AG04450 (cell line): ENCODE measurements at regions not wholly inside any gene's neighbourhood (a gene's known extent, or its start where the extent isn't known, plus 50 kb on each side); places are given as distances from the start of the nearest gene placed in this dataset.
"Not testable (repeated sequence)": the region's sequence is repeated elsewhere in the genome, so short reads cannot be mapped to it uniquely, and the experiment has no call there.

Experiments
- CTCF ChIA-PET: fragments of 300-600, 350-600 bp; formaldehyde crosslinking; extraction: SDS; loops from one replicate; lab custom pipeline; 2022; ENCODE audit warnings: antibody characterized with exemption, inconsistent platforms; lab: Charles Lee
- POLR2A ChIA-PET: fragments of 350-600 bp; formaldehyde crosslinking; extraction: SDS; loops from one replicate; lab custom pipeline; 2021; ENCODE audit warnings: antibody characterized with exemption, inconsistent platforms; lab: Yijun Ruan, JAX
- DNase-seq: peaks from one replicate; pipeline ENCODE4 v3.0.0-alpha.2; 2011; ENCODE audit warnings: low read depth, low spot score
- H3K27ac ChIP-seq: one replicate; pipeline ENCODE4 v1.5.1; 2012; ENCODE audit warnings: low read depth, low read length, control low read depth
- H3K27me3 ChIP-seq: one replicate; pipeline ENCODE4 v1.6.0; 2012; ENCODE audit warnings: low read length; ENCODE audit not compliant: control insufficient read depth, insufficient read depth
- H3K4me3 ChIP-seq: 2 replicates; pipeline ENCODE4 v1.5.1; 2011; ENCODE audit warnings: mild to moderate bottlenecking, low read depth, low read length, control low read depth
- H3K9me3 ChIP-seq: 2 replicates; pipeline ENCODE4 v1.5.1; 2012; ENCODE audit warnings: low read length; ENCODE audit not compliant: control insufficient read depth, insufficient read depth
- CTCF ChIP-seq: IDR thresholded peaks from 2 replicates; pipeline ENCODE4 v1.5.1; 2011; ENCODE audit warnings: low read depth, low read length, control low read depth, inconsistent platforms

DNA sequence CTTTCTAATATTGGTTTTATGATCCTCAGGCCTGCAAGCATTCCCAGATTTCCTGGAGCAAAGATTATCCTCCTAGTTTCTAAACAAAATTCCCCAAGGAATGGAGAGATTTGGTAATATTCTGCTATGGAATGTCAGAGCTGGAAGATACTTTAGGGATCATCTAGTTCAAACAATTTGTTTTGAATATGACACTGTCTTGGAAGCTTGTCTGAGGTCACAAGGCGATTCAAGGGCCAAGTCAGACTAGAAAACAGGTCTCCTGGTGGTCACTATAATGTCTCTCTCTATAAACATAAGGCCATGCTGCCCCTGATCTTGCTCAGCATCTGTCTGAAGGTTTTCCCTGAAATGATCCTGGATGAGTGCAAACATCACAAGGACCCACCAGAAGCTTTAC is 143.4 kb upstream of the BCL6 start:
- TF ChIP-seq CTCF = no peak
- Histone ChIP-seq H3K4me3 (no peak overlapping the region), H3K27me3 (peaks cover 2% of the 10 kb centered on the region), H3K27ac (no peak overlapping the region), H3K9me3 (no peaks in the 10 kb centered on the region)
- ChIA-PET CTCF (interaction anchor here (0.6 kb wide), 1 partner anchor 740 kb away, joined by 3 read pairs; no protein-coding TSS in a partner anchor), POLR2A (no interaction called here)
- DNase-seq = no peak

GRCh38 chr3:187889106-187889505 is 143.8 kb upstream of the BCL6 start:
- Histone ChIP-seq H3K27me3 (peaks cover 2% of the 10 kb centered on the region), H3K4me3 (no peak overlapping the region), H3K9me3 (no peaks in the 10 kb centered on the region), H3K27ac (no peak overlapping the region)
- no peak for DNase-seq
- ChIA-PET POLR2A (no interaction called here), CTCF (no interaction called here)
- TF ChIP-seq CTCF = no peak

DNA sequence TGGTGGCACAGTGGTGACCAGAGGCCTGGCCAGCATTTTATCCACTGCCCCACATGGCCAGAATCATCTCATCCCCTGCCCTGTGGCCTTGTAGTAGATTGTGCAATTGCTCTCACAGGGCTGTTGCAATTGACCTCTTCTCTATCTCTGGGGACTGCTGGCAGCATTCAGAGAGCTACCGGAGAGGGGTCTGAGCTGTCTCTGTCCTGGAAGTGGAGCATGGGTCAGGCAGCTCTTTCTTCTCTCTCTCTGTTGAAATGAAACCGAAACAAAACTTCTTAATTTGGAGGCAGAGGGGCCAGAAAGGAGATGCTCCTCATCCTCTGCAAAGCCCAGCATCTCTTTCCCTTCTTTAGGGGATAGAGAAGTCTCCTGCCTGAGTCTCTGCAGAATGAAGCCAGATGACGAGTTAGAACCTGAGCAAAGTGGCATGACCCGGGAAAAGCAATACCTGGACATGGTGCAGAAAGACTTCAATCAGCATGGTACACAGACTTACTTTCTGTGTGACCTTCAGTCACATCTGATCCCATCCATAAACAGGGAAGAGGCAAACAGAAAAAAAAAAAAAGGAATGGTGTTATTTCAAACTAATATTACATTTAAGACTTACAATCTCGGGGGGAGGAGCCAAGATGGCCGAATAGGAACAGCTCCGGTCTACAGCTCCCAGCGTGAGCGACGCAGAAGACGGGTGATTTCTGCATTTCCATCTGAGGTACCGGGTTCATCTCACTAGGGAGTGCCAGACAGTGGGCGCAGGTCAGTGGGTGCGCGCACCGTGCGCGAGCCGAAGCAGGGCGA is 144.5 kb upstream of the BCL6 start:
- no peak overlapping the region for H3K4me3 ChIP-seq
- no peaks in the 10 kb centered on the region for H3K9me3 ChIP-seq
- no peak for DNase-seq
- CTCF ChIA-PET = no interaction called here
- peaks cover 2% of the 10 kb centered on the region for H3K27me3 ChIP-seq
- no peak for TF ChIP-seq CTCF
- no peak overlapping the region for H3K27ac ChIP-seq
- POLR2A ChIA-PET = no interaction called here

DNA sequence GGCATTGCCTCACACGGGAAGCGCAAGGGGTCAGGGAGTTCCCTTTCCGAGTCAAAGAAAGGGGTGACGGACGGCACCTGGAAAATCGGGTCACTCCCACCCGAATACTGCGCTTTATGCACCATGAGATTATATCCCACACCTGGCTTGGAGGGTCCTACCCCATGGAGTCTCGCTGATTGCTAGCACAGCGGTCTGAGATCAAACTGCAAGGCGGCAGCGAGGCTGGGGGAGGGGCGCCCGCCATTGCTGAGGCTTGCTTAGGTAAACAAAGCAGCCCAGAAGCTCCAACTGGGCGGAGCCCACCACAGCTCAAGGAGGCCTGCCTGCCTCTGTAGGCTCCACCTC is 145.1 kb upstream of the BCL6 start:
- CTCF ChIA-PET, POLR2A ChIA-PET, DNase-seq, H3K9me3 ChIP-seq, H3K4me3 ChIP-seq, H3K27ac ChIP-seq, H3K27me3 ChIP-seq: not testable (repeated sequence)

GRCh38 chr3:187896646-187897045 is 151.4 kb upstream of the BCL6 start:
- no peak for TF ChIP-seq CTCF
- Histone ChIP-seq H3K4me3 (no peak overlapping the region), H3K27ac (no peak overlapping the region), H3K9me3 (no peaks in the 10 kb centered on the region), H3K27me3 (peaks cover 8% of the 10 kb centered on the region)
- DNase-seq = no peak
- CTCF ChIA-PET = no interaction called here
- POLR2A ChIA-PET = no interaction called here
